PC-9 (cell line): ENCODE measurements at regions not wholly inside any gene's neighbourhood (a gene's known extent, or its start where the extent isn't known, plus 50 kb on each side); places are given as distances from the start of the nearest gene placed in this dataset.

Source experiments
- BruUV-seq: library from RNA; stranded (reverse); fragments of 400-500 nt; replicated peaks from 2 replicates; lab custom pipeline; 2021; lab: Mats Ljungman, UMichigan
- CTCF ChIA-PET: fragments of 300-600 bp; sonication (Branson Sonifier 250); formaldehyde crosslinking; loops from one replicate; lab custom pipeline; 2022; ENCODE audit warnings: antibody characterized with exemption; lab: Charles Lee
- POLR2A ChIA-PET: fragments of 300-600 bp; sonication (Branson Sonifier 250); formaldehyde crosslinking; loops from one replicate; lab custom pipeline; 2022; ENCODE audit warnings: antibody characterized with exemption; ENCODE audit not compliant: unreplicated experiment; lab: Charles Lee
- DNase-seq, 2 experiments: peaks; one replicate each; pipeline versions ENCODE4 v3.0.0 to v3.0.0-alpha.2; 2015 to 2022; ENCODE audit warnings: mixed read lengths in 1 of 2
- H2AFZ ChIP-seq: fragments of 200-600 bp; sonication (generic); 2 replicates; pipeline ENCODE4 v1.8.1; 2017; ENCODE audit warnings: antibody characterized with exemption
- H3F3A ChIP-seq: fragments of 200-600 bp; sonication (generic); 2 replicates; pipeline ENCODE4 v1.8.1; 2017; ENCODE audit warnings: antibody characterized with exemption, mild to moderate bottlenecking, low read depth; ENCODE audit not compliant: insufficient read depth
- H3K27ac ChIP-seq: fragments of 200-600 bp; sonication (generic); 2 replicates; pipeline ENCODE4 v1.6.1; 2016; ENCODE audit warnings: mixed run types
- H3K27me3 ChIP-seq: fragments of 200-600 bp; sonication (generic); 2 replicates; pipeline ENCODE4 v1.6.1; 2016; ENCODE audit warnings: low read depth, mixed run types; ENCODE audit not compliant: insufficient read depth
- H3K36me3 ChIP-seq: fragments of 200-600 bp; sonication (generic); 2 replicates; pipeline ENCODE4 v1.6.1; 2016; ENCODE audit warnings: low read depth, mixed run types
- H3K4me1 ChIP-seq: fragments of 200-600 bp; sonication (generic); replicated peaks from 2 replicates; pipeline ENCODE4 v1.6.1; 2016; ENCODE audit warnings: mixed run types; ENCODE audit not compliant: insufficient read depth
- H3K4me2 ChIP-seq: fragments of 200-600 bp; sonication (generic); 2 replicates; pipeline ENCODE4 v1.6.1; 2017; ENCODE audit warnings: mixed run types
- H3K4me3 ChIP-seq: fragments of 200-600 bp; sonication (generic); 2 replicates; pipeline ENCODE4 v1.6.1; 2016; ENCODE audit warnings: mixed run types
- H3K79me2 ChIP-seq: fragments of 200-600 bp; sonication (generic); 2 replicates; pipeline ENCODE4 v1.6.1; 2017; ENCODE audit warnings: low read depth, mixed run types
- H3K9me2 ChIP-seq: fragments of 200-600 bp; sonication (generic); 2 replicates; pipeline ENCODE4 v1.8.1; 2017; ENCODE audit warnings: mild to moderate bottlenecking; ENCODE audit not compliant: insufficient read depth
- H3K9me3 ChIP-seq: fragments of 200-600 bp; sonication (generic); 2 replicates; pipeline ENCODE4 v1.8.1; 2016; ENCODE audit warnings: low read depth; ENCODE audit not compliant: insufficient read depth
- H4K20me1 ChIP-seq: fragments of 200-600 bp; sonication (generic); 2 replicates; pipeline ENCODE4 v1.8.1; 2017; ENCODE audit not compliant: insufficient read depth
- EZH2 ChIP-seq: fragments of 200-600 bp; sonication (generic); IDR thresholded peaks from 2 replicates; pipeline ENCODE4 v1.8.0; 2017; ENCODE audit warnings: antibody characterized with exemption, low read depth
- intact Hi-C: fragments of 100-400 bp; cut with micrococcal nuclease; formaldehyde crosslinking; loops from one replicate; pipeline ENCODE4 v1.10.0; 2022; ENCODE audit not compliant: unreplicated experiment
- TF ChIP-seq, protein P1 (sequence below): fragments of 200-600 bp; sonication (generic); conservative IDR thresholded peaks from 2 replicates; pipeline ENCODE4 v1.6.1; 2017; ENCODE audit warnings: mixed run types, antibody characterized with exemption, mild to moderate bottlenecking, moderate library complexity

DNA sequence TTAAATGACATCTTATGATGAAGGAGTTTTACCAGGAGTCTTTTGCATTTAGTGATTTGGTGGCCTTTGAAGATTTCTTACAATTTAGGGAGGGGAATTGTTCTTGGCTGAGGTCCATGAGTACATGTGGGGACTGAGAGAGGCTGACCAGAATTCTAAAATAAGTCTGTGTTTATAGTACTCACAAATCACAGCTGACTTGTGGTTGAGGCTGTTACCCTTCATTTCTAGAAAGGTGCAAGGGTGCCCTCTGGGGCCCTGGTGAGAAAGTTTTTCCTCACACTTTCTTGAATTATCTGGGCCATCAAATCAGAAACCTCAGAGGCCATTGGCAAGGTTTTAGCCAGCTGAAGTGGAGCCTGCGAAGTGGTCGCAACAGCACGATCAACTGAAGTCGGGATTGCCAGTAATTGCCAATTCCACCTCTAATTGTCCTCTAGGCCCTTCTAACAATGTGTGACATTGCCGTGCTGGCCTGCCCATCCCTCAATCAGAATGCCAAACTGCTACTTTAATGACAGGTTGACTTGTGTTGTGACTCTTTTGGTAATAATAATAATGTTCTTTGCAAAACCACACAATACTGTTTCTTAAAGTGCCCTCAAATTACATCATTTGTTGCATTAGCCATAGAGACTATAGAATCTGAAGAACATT is 221.6 kb downstream of the OGFRL1 start:
- no peaks in the 10 kb centered on the region for H4K20me1 ChIP-seq
- H3F3A ChIP-seq: no peaks in the 10 kb centered on the region
- no peak overlapping the region for H2AFZ ChIP-seq
- TF ChIP-seq, protein P1, sequence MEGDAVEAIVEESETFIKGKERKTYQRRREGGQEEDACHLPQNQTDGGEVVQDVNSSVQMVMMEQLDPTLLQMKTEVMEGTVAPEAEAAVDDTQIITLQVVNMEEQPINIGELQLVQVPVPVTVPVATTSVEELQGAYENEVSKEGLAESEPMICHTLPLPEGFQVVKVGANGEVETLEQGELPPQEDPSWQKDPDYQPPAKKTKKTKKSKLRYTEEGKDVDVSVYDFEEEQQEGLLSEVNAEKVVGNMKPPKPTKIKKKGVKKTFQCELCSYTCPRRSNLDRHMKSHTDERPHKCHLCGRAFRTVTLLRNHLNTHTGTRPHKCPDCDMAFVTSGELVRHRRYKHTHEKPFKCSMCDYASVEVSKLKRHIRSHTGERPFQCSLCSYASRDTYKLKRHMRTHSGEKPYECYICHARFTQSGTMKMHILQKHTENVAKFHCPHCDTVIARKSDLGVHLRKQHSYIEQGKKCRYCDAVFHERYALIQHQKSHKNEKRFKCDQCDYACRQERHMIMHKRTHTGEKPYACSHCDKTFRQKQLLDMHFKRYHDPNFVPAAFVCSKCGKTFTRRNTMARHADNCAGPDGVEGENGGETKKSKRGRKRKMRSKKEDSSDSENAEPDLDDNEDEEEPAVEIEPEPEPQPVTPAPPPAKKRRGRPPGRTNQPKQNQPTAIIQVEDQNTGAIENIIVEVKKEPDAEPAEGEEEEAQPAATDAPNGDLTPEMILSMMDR: peak; percentile 82
- TF ChIP-seq EZH2: no peak
- peak; percentile 62 to 67 for DNase-seq
- H3K4me1 ChIP-seq: peaks cover 4% of the 10 kb centered on the region; the same call in 1 of the 2 replicates
- H3K36me3 ChIP-seq: no peaks in the 10 kb centered on the region
- H3K4me2 ChIP-seq: no peak overlapping the region
- no peaks in the 10 kb centered on the region for H3K79me2 ChIP-seq
- H3K27ac ChIP-seq: no peak overlapping the region
- POLR2A ChIA-PET: interaction anchor here (0.6 kb wide), 1 partner anchor 84 kb away, joined by 4 read pairs; no protein-coding TSS in a partner anchor
- no TSS peak for BruUV-seq
- H3K4me3 ChIP-seq: no peak overlapping the region
- intact Hi-C loops: loop anchor here (1.0 to 5.0 kb wide), 7 partner anchors 20 to 319 kb away; no protein-coding TSS in a partner anchor
- CTCF ChIA-PET: interaction anchor here (1.4 kb wide), 1 partner anchor 124 kb away, joined by 5 read pairs; no protein-coding TSS in a partner anchor
- H3K27me3 ChIP-seq: no peaks in the 10 kb centered on the region
- H3K9me2 ChIP-seq: no peaks in the 10 kb centered on the region; the same call in 1 of the 2 replicates
- no peaks in the 10 kb centered on the region for H3K9me3 ChIP-seq

DNA sequence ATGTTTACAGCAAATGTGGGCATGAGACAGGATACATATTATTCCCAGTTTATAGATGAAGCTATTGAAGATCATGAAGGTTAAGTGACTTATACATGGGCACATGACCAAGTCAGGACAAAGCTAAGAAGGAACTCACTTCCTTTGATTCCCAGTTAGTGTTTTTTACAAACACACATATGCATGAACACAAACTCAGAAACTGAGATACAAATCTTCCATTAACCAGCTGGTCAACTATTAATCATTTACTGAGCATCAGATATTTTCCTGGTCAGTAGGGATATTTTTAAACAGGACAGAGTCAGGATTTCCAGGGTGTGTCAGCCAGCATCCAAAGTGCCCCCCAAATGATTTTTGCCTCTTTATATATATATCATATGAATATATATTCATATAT is 222.2 kb downstream of the OGFRL1 start:
- Histone ChIP-seq H3K36me3 (no peaks in the 10 kb centered on the region), H3K9me3 (no peaks in the 10 kb centered on the region), H3K27me3 (no peaks in the 10 kb centered on the region), H2AFZ (no peak overlapping the region), H3K9me2 (no peaks in the 10 kb centered on the region; the same call in 1 of the 2 replicates), H3K4me2 (no peak overlapping the region), H3K4me3 (no peak overlapping the region), H4K20me1 (no peaks in the 10 kb centered on the region), H3F3A (no peaks in the 10 kb centered on the region), H3K27ac (no peak overlapping the region), H3K4me1 (peaks cover 4% of the 10 kb centered on the region; the same call in 1 of the 2 replicates), H3K79me2 (no peaks in the 10 kb centered on the region)
- ChIA-PET CTCF (no interaction called here), POLR2A (interaction anchor here (0.6 kb wide), 1 partner anchor 85 kb away, joined by 4 read pairs; no protein-coding TSS in a partner anchor)
- no TSS peak for BruUV-seq
- no peak for TF ChIP-seq EZH2
- TF ChIP-seq, protein P1: no peak
- intact Hi-C loops: loop anchor here (1.0 to 5.0 kb wide), 7 partner anchors 21 to 320 kb away; no protein-coding TSS in a partner anchor
- DNase-seq: no peak

GRCh38 chr6:71512256-71512655 is 223.6 kb downstream of the OGFRL1 start:
- Histone ChIP-seq H3K79me2 (no peaks in the 10 kb centered on the region), H4K20me1 (no peaks in the 10 kb centered on the region), H3K9me2 (no peaks in the 10 kb centered on the region), H2AFZ (no peak overlapping the region), H3K36me3 (no peaks in the 10 kb centered on the region), H3K4me2 (no peak overlapping the region), H3K9me3 (no peaks in the 10 kb centered on the region), H3K4me1 (peaks cover 4% of the 10 kb centered on the region; the same call in 1 of the 2 replicates), H3K27me3 (no peaks in the 10 kb centered on the region), H3K4me3 (no peak overlapping the region), H3K27ac (no peak overlapping the region), H3F3A (no peaks in the 10 kb centered on the region)
- POLR2A ChIA-PET: no interaction called here
- DNase-seq: no peak
- intact Hi-C loops: loop anchor here (5.0 kb wide), 1 partner anchor 220 kb away; no protein-coding TSS in a partner anchor
- CTCF ChIA-PET: no interaction called here
- TF ChIP-seq, protein P1: no peak
- no peak for TF ChIP-seq EZH2
- BruUV-seq: no TSS peak
